Fibroblast of the aortic adventitia (primary cell): ENCODE measurements at regions not wholly inside any gene's neighbourhood (a gene's known extent, or its start where the extent isn't known, plus 50 kb on each side); places are given as distances from the start of the nearest gene placed in this dataset.
A peak's percentile ranks its signal among the peaks of the same experiment; 100 is the strongest.

Experiments used
- DNase-seq: peaks from one replicate; pipeline ENCODE4 v3.0.0-alpha.2; 2010; ENCODE audit warnings: low read depth
- H3K4me3 ChIP-seq: 2 replicates; pipeline ENCODE4 v1.5.1; 2011; ENCODE audit warnings: low read depth, mild to moderate bottlenecking, control low read depth, low read length, moderate library complexity
- CTCF ChIP-seq: IDR thresholded peaks from 2 replicates; pipeline ENCODE4 v1.5.1; 2011; ENCODE audit warnings: mild to moderate bottlenecking, low read length, control low read depth, inconsistent platforms; ENCODE audit not compliant: insufficient read depth

DNA sequence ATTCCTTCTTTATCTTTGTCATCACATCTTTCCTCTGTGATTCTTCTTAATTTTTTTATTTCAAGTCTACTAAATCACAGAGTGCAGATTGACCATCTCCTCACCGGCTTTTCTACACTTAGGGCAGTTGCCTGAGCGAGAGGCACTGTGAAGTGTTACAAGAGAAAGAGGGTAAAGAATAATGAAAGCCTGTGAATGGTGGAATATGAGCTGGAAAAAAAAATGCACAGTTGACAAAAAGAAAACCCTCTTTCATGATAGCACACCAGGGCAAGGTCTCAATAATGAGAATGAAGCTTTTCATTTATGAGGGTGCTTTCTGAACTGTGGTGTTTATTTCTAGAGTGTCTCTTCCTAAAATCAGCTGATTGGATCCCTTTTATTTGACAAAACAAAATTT lies 106.2 kb upstream of the PDE3A start:
- no peak for TF ChIP-seq CTCF
- H3K4me3 ChIP-seq: no peak overlapping the region
- DNase-seq: no peak

DNA sequence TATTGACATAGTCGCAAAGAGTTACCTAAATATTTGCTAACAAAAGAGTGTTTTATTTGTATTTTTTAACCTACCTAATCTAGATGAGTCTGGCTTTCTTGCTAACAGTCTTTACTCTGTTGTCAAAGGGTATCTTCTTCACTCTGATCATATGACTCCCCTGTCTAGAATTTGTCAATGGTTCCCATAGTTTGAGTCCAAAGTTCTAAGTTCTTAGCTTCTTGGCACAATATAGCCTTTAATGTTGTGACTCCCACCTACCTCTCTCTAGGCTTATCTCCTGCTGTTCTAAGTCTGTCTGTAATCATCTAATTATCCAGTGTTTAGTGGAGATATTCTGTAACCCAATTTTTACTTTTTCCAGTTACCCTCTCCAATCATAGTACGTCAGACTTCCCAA lies 104.3 kb upstream of the PDE3A start:
- no peak for DNase-seq
- no peak for TF ChIP-seq CTCF
- H3K4me3 ChIP-seq: no peak overlapping the region

- H3K4me3 ChIP-seq: no peak overlapping the region
- DNase-seq: peak; percentile 11
- TF ChIP-seq CTCF: no peak
Measured at GRCh38 chr12:20264608-20265114, 103.7 kb upstream of the PDE3A start.

DNA sequence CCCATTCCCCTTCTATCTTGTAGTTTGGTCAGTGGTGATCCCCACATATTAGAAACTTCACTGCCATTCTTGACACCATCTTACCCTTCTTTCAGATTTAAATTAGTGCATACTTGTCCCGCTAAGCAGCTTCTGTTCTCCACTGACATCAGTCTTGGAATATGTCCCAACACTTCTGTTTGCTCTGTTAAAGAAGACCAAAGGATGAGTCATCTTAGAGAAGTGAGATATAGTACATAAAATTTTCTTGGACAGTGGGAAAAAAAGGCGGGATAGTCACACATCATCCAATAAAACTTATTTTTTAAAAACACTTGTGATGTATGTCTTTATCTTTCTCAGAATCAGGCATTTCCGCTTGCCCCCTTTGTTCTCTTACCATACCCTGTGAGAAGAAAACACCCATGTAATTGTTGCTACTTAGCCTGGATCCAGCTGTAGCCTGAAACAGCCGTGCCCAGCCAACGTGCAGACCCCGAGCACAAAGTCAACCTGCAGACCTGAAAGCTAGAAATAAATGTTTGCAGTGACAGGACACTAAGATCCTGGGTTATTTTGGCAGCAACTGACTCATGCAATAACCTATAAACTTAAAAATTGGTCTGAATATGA lies 100.1 kb upstream of the PDE3A start:
- TF ChIP-seq CTCF: no peak
- H3K4me3 ChIP-seq: no peak overlapping the region
- DNase-seq: peak; percentile 18

GRCh38 chr12:20268771-20269170 lies 99.6 kb upstream of the PDE3A start:
- no peak for TF ChIP-seq CTCF
- DNase-seq: no peak
- no peak overlapping the region for H3K4me3 ChIP-seq

- no peak for DNase-seq
- TF ChIP-seq CTCF: no peak
- no peak overlapping the region for H3K4me3 ChIP-seq
Measured at GRCh38 chr12:20269337-20270067, 98.8 kb upstream of the PDE3A start.
